ENCODE measurements at regions not wholly inside any gene's neighbourhood (a gene's known extent, or its start where the extent isn't known, plus 50 kb on each side); places are given as distances from the start of the nearest gene placed in this dataset.

DNA sequence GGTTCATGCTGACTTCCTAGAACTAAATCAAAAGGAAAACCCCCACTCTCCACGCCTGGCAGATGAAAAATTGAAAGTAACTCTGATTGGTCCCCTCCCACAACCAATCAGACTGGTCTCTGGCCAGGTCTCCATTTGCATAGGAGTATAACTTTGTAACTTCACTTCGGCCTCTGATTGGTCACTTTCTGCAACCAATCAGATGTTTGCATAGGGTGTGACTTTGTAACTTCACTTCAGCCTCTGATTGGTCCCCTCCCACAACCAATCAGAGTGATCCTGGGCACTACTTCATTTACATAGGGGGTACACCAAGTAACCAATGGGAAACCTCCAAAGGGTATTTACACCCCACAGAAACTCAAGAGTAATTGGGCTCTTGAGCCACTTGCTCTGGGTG, 306.6 kb upstream of the PFKP start:
- TF ChIP-seq, protein P1, sequence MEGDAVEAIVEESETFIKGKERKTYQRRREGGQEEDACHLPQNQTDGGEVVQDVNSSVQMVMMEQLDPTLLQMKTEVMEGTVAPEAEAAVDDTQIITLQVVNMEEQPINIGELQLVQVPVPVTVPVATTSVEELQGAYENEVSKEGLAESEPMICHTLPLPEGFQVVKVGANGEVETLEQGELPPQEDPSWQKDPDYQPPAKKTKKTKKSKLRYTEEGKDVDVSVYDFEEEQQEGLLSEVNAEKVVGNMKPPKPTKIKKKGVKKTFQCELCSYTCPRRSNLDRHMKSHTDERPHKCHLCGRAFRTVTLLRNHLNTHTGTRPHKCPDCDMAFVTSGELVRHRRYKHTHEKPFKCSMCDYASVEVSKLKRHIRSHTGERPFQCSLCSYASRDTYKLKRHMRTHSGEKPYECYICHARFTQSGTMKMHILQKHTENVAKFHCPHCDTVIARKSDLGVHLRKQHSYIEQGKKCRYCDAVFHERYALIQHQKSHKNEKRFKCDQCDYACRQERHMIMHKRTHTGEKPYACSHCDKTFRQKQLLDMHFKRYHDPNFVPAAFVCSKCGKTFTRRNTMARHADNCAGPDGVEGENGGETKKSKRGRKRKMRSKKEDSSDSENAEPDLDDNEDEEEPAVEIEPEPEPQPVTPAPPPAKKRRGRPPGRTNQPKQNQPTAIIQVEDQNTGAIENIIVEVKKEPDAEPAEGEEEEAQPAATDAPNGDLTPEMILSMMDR (conservative IDR thresholded peaks at IDR 0.05): no peak
- no peak for TF ChIP-seq ZFX (IDR thresholded peaks at IDR 0.05)

Data from C4-2B (cell line).